NT2/D1 (cell line): ENCODE measurements at regions not wholly inside any gene's neighbourhood (a gene's known extent, or its start where the extent isn't known, plus 50 kb on each side); places are given as distances from the start of the nearest gene placed in this dataset.
"Not testable (repeated sequence)": the region's sequence is repeated elsewhere in the genome, so short reads cannot be mapped to it uniquely, and the experiment has no call there.

Experiments used
- DNase-seq: peaks from one replicate; pipeline ENCODE4 v3.0.0-alpha.2; 2011; ENCODE audit warnings: low read depth, low spot score
- H3K27me3 ChIP-seq: 2 replicates; pipeline ENCODE4 v1.6.0; 2011; ENCODE audit warnings: mild to moderate bottlenecking; ENCODE audit not compliant: insufficient read length, insufficient read depth
- H3K36me3 ChIP-seq: 2 replicates; pipeline ENCODE4 v1.6.1; 2011; ENCODE audit warnings: mild to moderate bottlenecking, low read length, mixed read lengths; ENCODE audit not compliant: insufficient read depth, insufficient read length
- H3K4me1 ChIP-seq: 2 replicates; pipeline ENCODE4 v1.5.1; 2011; ENCODE audit not compliant: insufficient read depth, insufficient read length
- H3K4me3 ChIP-seq: 2 replicates; pipeline ENCODE4 v1.5.1; 2011; ENCODE audit warnings: low read depth; ENCODE audit not compliant: insufficient read length
- H3K9ac ChIP-seq: 2 replicates; pipeline ENCODE4 v1.6.0; 2011; ENCODE audit warnings: low read depth; ENCODE audit not compliant: insufficient read length
- H3K9me3 ChIP-seq: 2 replicates; pipeline ENCODE4 v1.5.1; 2011; ENCODE audit warnings: mild to moderate bottlenecking, low read length; ENCODE audit not compliant: insufficient read depth
- SUZ12 ChIP-seq: IDR thresholded peaks from 2 replicates; pipeline ENCODE4 v1.6.1; 2011; ENCODE audit not compliant: insufficient read length, insufficient read depth; ENCODE audit errors: extremely low read depth
- YY1 ChIP-seq: IDR thresholded peaks from 2 replicates; pipeline ENCODE4 v1.6.1; 2011; ENCODE audit not compliant: insufficient read length, insufficient read depth
- ZNF274 ChIP-seq: IDR thresholded peaks from 2 replicates; pipeline ENCODE4 v1.6.1; 2011; ENCODE audit warnings: mild to moderate bottlenecking, low read depth, low read length

GRCh38 chr4:107363125-107363524 lies 327.0 kb upstream of the DKK2 start:
- H3K4me1 ChIP-seq = no peaks in the 10 kb centered on the region
- H3K4me3 ChIP-seq = no peak overlapping the region
- H3K27me3 ChIP-seq = no peaks in the 10 kb centered on the region
- no peaks in the 10 kb centered on the region for H3K9me3 ChIP-seq
- no peaks in the 10 kb centered on the region for H3K36me3 ChIP-seq
- DNase-seq = no peak
- no peak overlapping the region for H3K9ac ChIP-seq
- no peak for TF ChIP-seq YY1
- no peak for TF ChIP-seq SUZ12
- no peak for TF ChIP-seq ZNF274

GRCh38 chr4:107359208-107359607 lies 323.1 kb upstream of the DKK2 start:
- TF ChIP-seq ZNF274 (no peak), SUZ12 (no peak), YY1 (no peak)
- H3K27me3 ChIP-seq = no peaks in the 10 kb centered on the region

GRCh38 chr4:107354304-107354703 lies 318.2 kb upstream of the DKK2 start:
- not testable (repeated sequence) for H3K36me3 ChIP-seq, H3K4me1 ChIP-seq, H3K9ac ChIP-seq, H3K9me3 ChIP-seq, H3K4me3 ChIP-seq, H3K27me3 ChIP-seq
- peak; percentile 27 for DNase-seq

More at GRCh38 chr4:107359208-107359607, 323.1 kb upstream of the DKK2 start:
- Histone ChIP-seq H3K9ac (no peak overlapping the region), H3K9me3 (0 out of 2 replicates have a peak, but pooled peaks cover 1% of the 10 kb centered on the region), H3K4me1 (no peaks in the 10 kb centered on the region), H3K4me3 (no peak overlapping the region), H3K36me3 (no peaks in the 10 kb centered on the region)
- no peak for DNase-seq

GRCh38 chr4:107351196-107351595 lies 315.1 kb upstream of the DKK2 start:
- Histone ChIP-seq H3K4me1 (no peaks in the 10 kb centered on the region), H3K4me3 (no peak overlapping the region), H3K36me3 (no peaks in the 10 kb centered on the region), H3K27me3 (no peaks in the 10 kb centered on the region), H3K9ac (no peak overlapping the region), H3K9me3 (peaks cover 6% of the 10 kb centered on the region; the same call in 1 of the 2 replicates)
- no peak for TF ChIP-seq YY1
- no peak for TF ChIP-seq ZNF274
- no peak for TF ChIP-seq SUZ12
- no peak for DNase-seq

GRCh38 chr4:107349732-107350131 lies 313.6 kb upstream of the DKK2 start:
- DNase-seq = peak; percentile 9
- Histone ChIP-seq H3K4me3 (no peak overlapping the region), H3K36me3 (no peaks in the 10 kb centered on the region), H3K9ac (no peak overlapping the region), H3K4me1 (no peaks in the 10 kb centered on the region), H3K27me3 (no peaks in the 10 kb centered on the region), H3K9me3 (peaks cover 6% of the 10 kb centered on the region; the same call in 1 of the 2 replicates)
- no peak for TF ChIP-seq SUZ12
- TF ChIP-seq YY1 = no peak
- no peak for TF ChIP-seq ZNF274

GRCh38 chr4:107349266-107349665 lies 313.2 kb upstream of the DKK2 start:
- DNase-seq = peak; percentile 2
- Histone ChIP-seq H3K4me3 (no peak overlapping the region), H3K36me3 (no peaks in the 10 kb centered on the region), H3K9me3 (peaks cover 5% of the 10 kb centered on the region; the same call in 1 of the 2 replicates), H3K9ac (no peak overlapping the region), H3K27me3 (no peaks in the 10 kb centered on the region), H3K4me1 (no peaks in the 10 kb centered on the region)
- TF ChIP-seq SUZ12 = no peak
- TF ChIP-seq YY1 = no peak
- no peak for TF ChIP-seq ZNF274

- H3K9ac ChIP-seq = no peak overlapping the region
- no peaks in the 10 kb centered on the region for H3K9me3 ChIP-seq
- no peaks in the 10 kb centered on the region for H3K4me1 ChIP-seq
- no peaks in the 10 kb centered on the region for H3K27me3 ChIP-seq
- no peak for DNase-seq
- TF ChIP-seq SUZ12 = no peak
- TF ChIP-seq ZNF274 = no peak
- TF ChIP-seq YY1 = no peak
- H3K36me3 ChIP-seq = no peaks in the 10 kb centered on the region
- H3K4me3 ChIP-seq = no peak overlapping the region
Observed at GRCh38 chr4:107348188-107349050, 312.3 kb upstream of the DKK2 start.
